Lower leg skin (tissue), 4 donors: ENCODE measurements at regions not wholly inside any gene's neighbourhood (a gene's known extent, or its start where the extent isn't known, plus 50 kb on each side); places are given as distances from the start of the nearest gene placed in this dataset.

Source experiments
- DNase-seq, 2 donors: peaks; one replicate each; pipeline ENCODE4 v3.0.0-alpha.2; 2019; ENCODE audit warnings: low spot score in 2 of 2
- H3K4me3 ChIP-seq: fragments of 200-600 bp; sonication (generic); 2 replicates; pipeline ENCODE4 v1.5.1; 2017; ENCODE audit warnings: mild to moderate bottlenecking, low read depth; ENCODE audit not compliant: poor library complexity, severe bottlenecking
- POLR2A ChIP-seq, 2 donors: fragments of 450-650 bp; IDR thresholded peaks; one replicate each; pipeline ENCODE4 v1.6.1; 2016 to 2017; ENCODE audit warnings: antibody characterized with exemption in 2 of 2, mild to moderate bottlenecking in 1 of 2, moderate library complexity in 1 of 2
- WGBS, 2 donors: methylation state at CpG; one replicate each; pipeline ENCODE4 v1.1.5; 2018; 5-methylcytosine and 5-hydroxymethylcytosine counted together
- intact Hi-C: fragments of 100-400 bp; cut with DNase I; formaldehyde crosslinking; loops from one replicate; pipeline ENCODE4 v1.15.0; 2023; ENCODE audit warnings: low total_unique reads
- TF ChIP-seq, protein P1 (sequence below), 3 donors: fragments of 450-650 bp; IDR thresholded peaks; one replicate each; pipeline ENCODE4 v1.5.1; 2016; ENCODE audit warnings: antibody characterized with exemption in 3 of 3, mild to moderate bottlenecking in 3 of 3, moderate library complexity in 2 of 3

DNA sequence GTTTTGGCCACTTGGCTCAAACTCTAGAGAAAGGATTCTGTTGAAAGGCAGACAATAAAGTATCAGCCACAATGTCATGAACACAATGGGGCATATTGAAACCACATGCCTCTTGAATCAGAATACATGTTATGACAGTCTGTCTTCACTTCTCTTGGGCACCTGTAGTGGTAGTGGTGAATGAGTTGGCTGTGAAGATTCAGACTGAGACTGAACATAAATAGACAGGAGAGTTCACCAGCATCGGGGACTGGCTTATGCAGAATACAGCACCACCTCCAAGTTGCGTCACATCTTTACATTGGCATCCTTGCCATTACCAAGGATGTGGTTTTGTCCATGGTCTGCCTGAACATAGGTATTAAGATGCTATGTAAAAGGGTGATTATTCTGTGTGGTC lies 336.8 kb downstream of the MYCN start:
- H3K4me3 ChIP-seq: no peak overlapping the region
- TF ChIP-seq, protein P1, sequence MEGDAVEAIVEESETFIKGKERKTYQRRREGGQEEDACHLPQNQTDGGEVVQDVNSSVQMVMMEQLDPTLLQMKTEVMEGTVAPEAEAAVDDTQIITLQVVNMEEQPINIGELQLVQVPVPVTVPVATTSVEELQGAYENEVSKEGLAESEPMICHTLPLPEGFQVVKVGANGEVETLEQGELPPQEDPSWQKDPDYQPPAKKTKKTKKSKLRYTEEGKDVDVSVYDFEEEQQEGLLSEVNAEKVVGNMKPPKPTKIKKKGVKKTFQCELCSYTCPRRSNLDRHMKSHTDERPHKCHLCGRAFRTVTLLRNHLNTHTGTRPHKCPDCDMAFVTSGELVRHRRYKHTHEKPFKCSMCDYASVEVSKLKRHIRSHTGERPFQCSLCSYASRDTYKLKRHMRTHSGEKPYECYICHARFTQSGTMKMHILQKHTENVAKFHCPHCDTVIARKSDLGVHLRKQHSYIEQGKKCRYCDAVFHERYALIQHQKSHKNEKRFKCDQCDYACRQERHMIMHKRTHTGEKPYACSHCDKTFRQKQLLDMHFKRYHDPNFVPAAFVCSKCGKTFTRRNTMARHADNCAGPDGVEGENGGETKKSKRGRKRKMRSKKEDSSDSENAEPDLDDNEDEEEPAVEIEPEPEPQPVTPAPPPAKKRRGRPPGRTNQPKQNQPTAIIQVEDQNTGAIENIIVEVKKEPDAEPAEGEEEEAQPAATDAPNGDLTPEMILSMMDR (IDR thresholded peaks at IDR 0.05): no peak
- no peak for TF ChIP-seq POLR2A (IDR thresholded peaks at IDR 0.05)
- WGBS, 2 donors: 61 to 81% methylated on average over 2 of the region's 2 CpGs
- no peak for DNase-seq
- intact Hi-C loops: no loop called here

DNA sequence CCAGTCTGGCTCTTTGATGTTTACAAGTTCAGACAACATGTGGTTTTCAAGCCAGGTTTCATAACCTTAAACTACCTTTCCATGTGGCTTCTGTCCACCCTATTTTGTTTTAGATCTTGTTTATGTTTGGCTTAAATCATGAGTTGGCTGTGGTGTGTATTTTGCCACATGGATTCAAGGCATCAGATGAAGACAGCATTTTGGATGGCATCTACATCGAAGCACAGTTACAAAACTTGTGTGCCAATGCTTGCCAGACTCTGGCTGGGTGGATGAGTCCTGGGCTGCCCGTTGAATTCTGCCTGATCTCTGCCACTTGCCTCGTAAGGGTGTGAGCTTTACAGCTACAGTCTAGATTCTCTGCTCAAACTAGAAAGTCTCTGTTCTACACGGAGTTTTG lies 335.3 kb downstream of the MYCN start:
- no peak overlapping the region for H3K4me3 ChIP-seq
- intact Hi-C loops: no loop called here
- 44 to 50% methylated on average over 4 of the region's 4 CpGs for WGBS, 2 donors
- no peak for DNase-seq
- TF ChIP-seq POLR2A (IDR thresholded peaks at IDR 0.05): no peak
- TF ChIP-seq, protein P1 (IDR thresholded peaks at IDR 0.05): no peak

DNA sequence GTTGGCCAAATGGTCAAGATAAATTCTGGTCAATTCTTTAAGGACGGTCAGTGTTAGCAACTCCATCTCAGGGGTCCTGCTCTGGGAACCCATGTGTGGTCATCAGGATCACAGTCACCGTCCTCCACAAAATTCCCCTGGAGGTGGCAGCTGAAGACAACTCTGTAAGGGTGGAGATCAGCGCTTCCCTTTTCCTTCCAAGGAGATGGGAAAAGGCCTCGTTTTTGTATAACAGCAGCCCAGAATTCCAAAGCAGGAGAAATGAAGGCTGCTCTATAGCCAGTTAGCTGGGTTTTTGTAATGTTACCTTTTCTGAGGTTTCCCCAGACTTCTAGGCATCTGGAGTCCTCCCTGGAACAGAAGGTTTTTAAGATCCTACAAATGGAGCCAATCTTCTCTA lies 334.8 kb downstream of the MYCN start:
- H3K4me3 ChIP-seq: no peak overlapping the region
- TF ChIP-seq, protein P1 (IDR thresholded peaks at IDR 0.05): no peak
- TF ChIP-seq POLR2A (IDR thresholded peaks at IDR 0.05): no peak
- 76 to 83% methylated on average over 4 of the region's 4 CpGs for WGBS, 2 donors
- DNase-seq: no peak
- intact Hi-C loops: no loop called here

DNA sequence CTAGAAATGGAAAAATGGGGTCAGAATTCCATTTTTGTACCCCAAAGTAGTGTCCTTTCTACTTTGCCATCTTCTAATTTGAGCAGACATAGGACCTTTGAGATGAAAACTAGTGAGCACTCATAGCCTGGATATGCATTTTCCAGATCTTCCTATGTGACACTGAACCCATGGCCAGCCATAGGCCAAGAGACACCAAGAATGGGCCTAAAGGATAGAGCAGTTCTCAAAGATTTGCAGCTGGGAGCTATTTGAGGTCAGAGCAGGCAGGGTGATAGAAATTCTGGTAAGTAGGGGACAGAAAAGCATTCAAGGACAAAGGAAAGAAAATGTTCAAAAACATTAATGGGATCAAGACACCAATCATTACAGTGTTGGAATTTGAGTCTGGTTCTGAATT lies 332.8 kb downstream of the MYCN start:
- no peak for DNase-seq
- no peak overlapping the region for H3K4me3 ChIP-seq
- intact Hi-C loops: no loop called here
- no peak for TF ChIP-seq POLR2A (IDR thresholded peaks at IDR 0.05)
- TF ChIP-seq, protein P1 (IDR thresholded peaks at IDR 0.05): no peak

DNA sequence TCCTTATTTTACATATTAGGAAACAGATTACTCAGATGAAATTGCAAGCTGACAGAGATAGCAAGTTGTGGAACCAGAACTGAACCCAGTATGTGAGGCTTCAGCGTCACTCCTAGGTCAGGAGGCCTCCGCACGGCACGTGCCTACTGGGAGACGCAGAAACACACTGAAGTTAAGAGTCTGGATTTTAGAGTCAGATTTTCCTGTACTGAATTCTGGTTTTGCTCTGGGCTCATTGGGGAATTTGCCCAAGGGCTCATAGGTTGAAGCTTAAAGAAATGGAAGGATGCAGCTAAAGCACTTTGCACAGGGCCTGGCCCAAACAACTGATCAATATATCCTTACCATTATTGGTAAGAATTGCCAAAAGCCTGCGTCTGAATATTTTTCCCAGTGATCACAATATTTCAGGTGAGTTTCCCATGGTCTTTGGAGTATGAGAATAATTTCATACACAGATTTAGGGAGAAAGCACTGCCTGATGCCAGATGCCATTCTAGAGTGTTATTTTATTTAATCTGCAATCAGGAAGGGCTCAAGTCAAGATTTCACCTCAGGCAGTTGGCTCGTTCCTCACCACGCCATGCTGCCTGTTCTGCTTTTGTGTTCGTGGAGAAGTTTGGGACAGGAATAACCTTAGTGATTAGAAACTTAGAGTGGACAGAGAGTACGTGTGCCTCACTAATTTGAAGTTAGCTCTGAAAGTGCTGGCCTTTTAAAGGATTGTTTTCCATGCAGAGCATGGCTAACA lies 331.9 kb downstream of the MYCN start:
- no peak for DNase-seq
- H3K4me3 ChIP-seq: no peak overlapping the region
- intact Hi-C loops: no loop called here
- 78 to 79% methylated on average over 10 of the region's 10 CpGs for WGBS, 2 donors
- TF ChIP-seq, protein P1 (IDR thresholded peaks at IDR 0.05): no peak
- no peak for TF ChIP-seq POLR2A (IDR thresholded peaks at IDR 0.05)
